SK-N-SH treated with all-trans-retinoic acid at 6 μM for 48 hours (cell line): ENCODE measurements at regions not wholly inside any gene's neighbourhood (a gene's known extent, or its start where the extent isn't known, plus 50 kb on each side); places are given as distances from the start of the nearest gene placed in this dataset.

Experiments used
- ATAC-seq: fragments of 200-7000 bp; cut with Tn5 transposase; 3 replicates; pipeline ENCODE4 v1.9.1; 2020; ENCODE audit warnings: mild to moderate bottlenecking, moderate library complexity
- ARNTL ChIP-seq: fragments of 450-650 bp; formaldehyde crosslinking; IDR thresholded peaks from 2 replicates; pipeline ENCODE4 v1.5.0; 2020; ENCODE audit warnings: low read depth, mild to moderate bottlenecking, moderate library complexity, borderline replicate concordance
- BACH2 ChIP-seq: fragments of 250-450 bp; sonication (Bioruptor Pico); IDR thresholded peaks from 2 replicates; pipeline ENCODE4 v1.9.0; 2021; ENCODE audit warnings: mild to moderate bottlenecking, borderline replicate concordance
- CSDC2 ChIP-seq: fragments of 250-450 bp; sonication (Bioruptor Pico); IDR thresholded peaks from 2 replicates; pipeline ENCODE4 v1.5.0; 2020; ENCODE audit warnings: mild to moderate bottlenecking, moderate library complexity
- CSRNP3 ChIP-seq: fragments of 250-450 bp; sonication (Bioruptor Pico); IDR thresholded peaks from 2 replicates; pipeline ENCODE4 v1.5.1; 2021; ENCODE audit warnings: mild to moderate bottlenecking, moderate library complexity
- ESRRG ChIP-seq: fragments of 250-450 bp; sonication (Bioruptor Pico); IDR thresholded peaks from 2 replicates; pipeline ENCODE4 v1.6.1; 2021; ENCODE audit warnings: mild to moderate bottlenecking
- GLIS3 ChIP-seq: fragments of 250-450 bp; sonication (Bioruptor Pico); IDR thresholded peaks from 2 replicates; pipeline ENCODE4 v1.5.0; 2020; ENCODE audit warnings: mild to moderate bottlenecking, moderate library complexity
- ISL1 ChIP-seq: fragments of 250-450 bp; sonication (Bioruptor Pico); IDR thresholded peaks from 2 replicates; pipeline ENCODE4 v2.1.2; 2022; ENCODE audit warnings: mild to moderate bottlenecking, moderate library complexity
- OSR1 ChIP-seq: fragments of 250-450 bp; sonication (Bioruptor Pico); IDR thresholded peaks from 2 replicates; pipeline ENCODE4 v1.8.0; 2022; ENCODE audit warnings: moderate library complexity, mild to moderate bottlenecking, inconsistent platforms
- PATZ1 ChIP-seq: fragments of 250-450 bp; sonication (Bioruptor Pico); IDR thresholded peaks from 2 replicates; pipeline ENCODE4 v1.8.0; 2020; ENCODE audit warnings: mild to moderate bottlenecking, moderate library complexity, borderline replicate concordance
- PPARA ChIP-seq: fragments of 250-450 bp; sonication (Bioruptor Pico); IDR thresholded peaks from 2 replicates; pipeline ENCODE4 v1.5.0; 2020; ENCODE audit warnings: mild to moderate bottlenecking, borderline replicate concordance
- SNAI2 ChIP-seq: fragments of 250-450 bp; sonication (Bioruptor Pico); IDR thresholded peaks from 2 replicates; pipeline ENCODE4 v1.5.0; 2020; ENCODE audit warnings: mild to moderate bottlenecking, moderate library complexity
- TOX ChIP-seq: fragments of 250-450 bp; sonication (Bioruptor Pico); IDR thresholded peaks from 2 replicates; pipeline ENCODE4 v1.8.0; 2021; ENCODE audit warnings: mild to moderate bottlenecking, moderate library complexity, borderline replicate concordance
- ZFP3 ChIP-seq: fragments of 250-450 bp; sonication (Bioruptor Pico); IDR thresholded peaks from 2 replicates; pipeline ENCODE4 v1.5.0; 2020; ENCODE audit warnings: mild to moderate bottlenecking, moderate library complexity
- ZFP30 ChIP-seq: fragments of 450-650 bp; formaldehyde crosslinking; IDR thresholded peaks from 2 replicates; pipeline ENCODE4 v1.5.0; 2022; ENCODE audit warnings: mild to moderate bottlenecking, moderate library complexity
- ZNF565 ChIP-seq: fragments of 450-650 bp; formaldehyde crosslinking; conservative IDR thresholded peaks from 2 replicates; pipeline ENCODE4 v1.5.0; 2020; ENCODE audit warnings: low read depth, mild to moderate bottlenecking, moderate library complexity
- ZNF70 ChIP-seq: fragments of 450-650 bp; formaldehyde crosslinking; IDR thresholded peaks from 2 replicates; pipeline ENCODE4 v1.5.0; 2020; ENCODE audit warnings: mild to moderate bottlenecking, moderate library complexity
- ZNF8 ChIP-seq: fragments of 450-650 bp; formaldehyde crosslinking; IDR thresholded peaks from 2 replicates; pipeline ENCODE4 v1.5.0; 2020; ENCODE audit warnings: mild to moderate bottlenecking, moderate library complexity
- TF ChIP-seq, protein P1 (sequence below): fragments of 250-450 bp; sonication (Bioruptor Pico); IDR thresholded peaks from 2 replicates; pipeline ENCODE4 v1.5.0; 2020; ENCODE audit warnings: mild to moderate bottlenecking, moderate library complexity
- TF ChIP-seq, protein P2 (sequence below): fragments of 250-450 bp; sonication (Bioruptor Pico); IDR thresholded peaks from 2 replicates; pipeline ENCODE4 v1.8.0; 2021; ENCODE audit warnings: low read depth, mild to moderate bottlenecking, moderate library complexity, borderline replicate concordance

DNA sequence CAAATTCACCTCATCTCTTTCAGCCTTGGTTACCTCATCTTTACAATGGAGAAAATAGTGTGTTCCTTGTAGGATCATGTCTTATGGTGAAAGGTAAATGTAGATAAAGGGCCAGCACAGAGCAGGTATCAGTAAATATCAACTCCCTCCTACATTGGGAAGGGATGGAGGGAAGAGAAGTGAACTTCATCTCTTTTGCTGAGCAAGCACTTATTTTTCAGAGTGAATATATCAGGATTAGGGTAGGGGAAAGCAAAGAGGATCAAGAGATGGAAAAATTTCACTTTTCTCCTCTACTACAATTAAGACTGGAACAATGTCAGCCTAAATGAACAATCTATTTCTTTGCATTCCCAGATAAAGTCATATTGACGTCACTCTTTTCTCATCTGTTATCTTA is 193.8 kb upstream of the JUN start:
- no peak for ATAC-seq
- TF ChIP-seq BACH2 (CRISPR knock-in tag) = no peak
- TF ChIP-seq ZNF8 (CRISPR knock-in tag) = no peak
- TF ChIP-seq ZNF70 = no peak
- TF ChIP-seq ZNF565 (CRISPR knock-in tag) = no peak
- TF ChIP-seq, all 23 proteins: peak for 0

- ATAC-seq = no peak
- TF ChIP-seq ZFP30 = no peak
- no peak for TF ChIP-seq ZFP3 (CRISPR knock-in tag)
- no peak for TF ChIP-seq ZNF8 (CRISPR knock-in tag)
- no peak for TF ChIP-seq PPARA (CRISPR knock-in tag)
- no peak for TF ChIP-seq ZNF70
- no peak for TF ChIP-seq ISL1 (CRISPR knock-in tag)
- no peak for TF ChIP-seq ZNF565 (CRISPR knock-in tag)
- no peak for TF ChIP-seq GLIS3
- no peak for TF ChIP-seq BACH2 (CRISPR knock-in tag)
- TF ChIP-seq CSRNP3 (CRISPR knock-in tag) = no peak
- TF ChIP-seq TOX = no peak
- no peak for TF ChIP-seq SNAI2
- no peak for TF ChIP-seq ESRRG
- TF ChIP-seq, protein P1, sequence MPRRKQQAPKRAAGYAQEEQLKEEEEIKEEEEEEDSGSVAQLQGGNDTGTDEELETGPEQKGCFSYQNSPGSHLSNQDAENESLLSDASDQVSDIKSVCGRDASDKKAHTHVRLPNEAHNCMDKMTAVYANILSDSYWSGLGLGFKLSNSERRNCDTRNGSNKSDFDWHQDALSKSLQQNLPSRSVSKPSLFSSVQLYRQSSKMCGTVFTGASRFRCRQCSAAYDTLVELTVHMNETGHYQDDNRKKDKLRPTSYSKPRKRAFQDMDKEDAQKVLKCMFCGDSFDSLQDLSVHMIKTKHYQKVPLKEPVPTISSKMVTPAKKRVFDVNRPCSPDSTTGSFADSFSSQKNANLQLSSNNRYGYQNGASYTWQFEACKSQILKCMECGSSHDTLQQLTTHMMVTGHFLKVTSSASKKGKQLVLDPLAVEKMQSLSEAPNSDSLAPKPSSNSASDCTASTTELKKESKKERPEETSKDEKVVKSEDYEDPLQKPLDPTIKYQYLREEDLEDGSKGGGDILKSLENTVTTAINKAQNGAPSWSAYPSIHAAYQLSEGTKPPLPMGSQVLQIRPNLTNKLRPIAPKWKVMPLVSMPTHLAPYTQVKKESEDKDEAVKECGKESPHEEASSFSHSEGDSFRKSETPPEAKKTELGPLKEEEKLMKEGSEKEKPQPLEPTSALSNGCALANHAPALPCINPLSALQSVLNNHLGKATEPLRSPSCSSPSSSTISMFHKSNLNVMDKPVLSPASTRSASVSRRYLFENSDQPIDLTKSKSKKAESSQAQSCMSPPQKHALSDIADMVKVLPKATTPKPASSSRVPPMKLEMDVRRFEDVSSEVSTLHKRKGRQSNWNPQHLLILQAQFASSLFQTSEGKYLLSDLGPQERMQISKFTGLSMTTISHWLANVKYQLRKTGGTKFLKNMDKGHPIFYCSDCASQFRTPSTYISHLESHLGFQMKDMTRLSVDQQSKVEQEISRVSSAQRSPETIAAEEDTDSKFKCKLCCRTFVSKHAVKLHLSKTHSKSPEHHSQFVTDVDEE (CRISPR knock-in tag) = no peak
- no peak for TF ChIP-seq CSDC2 (CRISPR knock-in tag)
Observed at GRCh38 chr1:58978096-58978495, 194.2 kb upstream of the JUN start.

GRCh38 chr1:58979086-58979485 is 195.2 kb upstream of the JUN start:
- no peak for TF ChIP-seq TOX
- no peak for TF ChIP-seq ZFP30
- no peak for TF ChIP-seq ESRRG
- TF ChIP-seq ZNF70 = no peak
- TF ChIP-seq, protein P2, sequence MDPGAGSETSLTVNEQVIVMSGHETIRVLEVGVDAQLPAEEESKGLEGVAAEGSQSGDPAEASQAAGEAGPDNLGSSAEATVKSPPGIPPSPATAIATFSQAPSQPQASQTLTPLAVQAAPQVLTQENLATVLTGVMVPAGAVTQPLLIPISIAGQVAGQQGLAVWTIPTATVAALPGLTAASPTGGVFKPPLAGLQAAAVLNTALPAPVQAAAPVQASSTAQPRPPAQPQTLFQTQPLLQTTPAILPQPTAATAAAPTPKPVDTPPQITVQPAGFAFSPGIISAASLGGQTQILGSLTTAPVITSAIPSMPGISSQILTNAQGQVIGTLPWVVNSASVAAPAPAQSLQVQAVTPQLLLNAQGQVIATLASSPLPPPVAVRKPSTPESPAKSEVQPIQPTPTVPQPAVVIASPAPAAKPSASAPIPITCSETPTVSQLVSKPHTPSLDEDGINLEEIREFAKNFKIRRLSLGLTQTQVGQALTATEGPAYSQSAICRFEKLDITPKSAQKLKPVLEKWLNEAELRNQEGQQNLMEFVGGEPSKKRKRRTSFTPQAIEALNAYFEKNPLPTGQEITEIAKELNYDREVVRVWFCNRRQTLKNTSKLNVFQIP = no peak
- no peak for TF ChIP-seq ARNTL (CRISPR knock-in tag)
- TF ChIP-seq PATZ1 (CRISPR knock-in tag) = no peak
- no peak for TF ChIP-seq GLIS3
- no peak for ATAC-seq

DNA sequence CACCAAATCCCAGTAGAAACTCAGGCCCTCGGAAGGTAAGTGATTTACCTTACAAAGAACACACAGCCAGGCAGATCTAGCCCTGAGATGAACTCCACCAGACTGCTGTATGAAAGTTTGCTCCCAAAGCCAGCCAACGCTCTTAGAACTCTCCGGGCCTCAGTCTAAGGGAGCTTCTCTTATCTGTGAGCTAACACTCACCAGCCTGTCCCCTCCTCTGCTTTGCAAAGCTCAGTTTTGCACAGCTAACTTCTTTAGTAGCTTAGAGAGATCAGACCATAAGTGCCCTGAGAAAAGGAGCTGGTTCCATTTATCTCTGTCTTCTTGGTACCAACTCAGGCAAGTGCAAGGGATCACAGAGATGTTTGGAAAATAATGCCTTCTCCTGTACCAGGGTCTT is 195.8 kb upstream of the JUN start:
- no peak for ATAC-seq
- TF ChIP-seq BACH2 (CRISPR knock-in tag) (no peak), CSRNP3 (CRISPR knock-in tag) (no peak)

- no peak for ATAC-seq
- no peak for TF ChIP-seq GLIS3
- TF ChIP-seq ZFP30 = no peak
- TF ChIP-seq PPARA (CRISPR knock-in tag) = no peak
- TF ChIP-seq ZNF565 (CRISPR knock-in tag) = no peak
- TF ChIP-seq ISL1 (CRISPR knock-in tag) = no peak
- no peak for TF ChIP-seq CSDC2 (CRISPR knock-in tag)
- TF ChIP-seq TOX = no peak
- no peak for TF ChIP-seq PATZ1 (CRISPR knock-in tag)
- TF ChIP-seq ARNTL (CRISPR knock-in tag) = no peak
- TF ChIP-seq, protein P1 (CRISPR knock-in tag) = no peak
- TF ChIP-seq OSR1 = no peak
Observed at GRCh38 chr1:58981392-58981791, 197.5 kb upstream of the JUN start.
